GM12878 (cell line): ENCODE measurements at regions not wholly inside any gene's neighbourhood (a gene's known extent, or its start where the extent isn't known, plus 50 kb on each side); places are given as distances from the start of the nearest gene placed in this dataset.

ENCODE experiments used
- ATAC-seq: fragments of 200-7000 bp; cut with Tn5 transposase; 3 replicates; pipeline ENCODE4 v1.9.1; 2020; ENCODE audit warnings: mild to moderate bottlenecking, moderate library complexity
- BruUV-seq: library from RNA; stranded (reverse); fragments of 400-500 nt; replicated peaks from 2 replicates; lab custom pipeline; 2021; lab: Mats Ljungman, UMichigan
- CTCF ChIA-PET: fragments of 300-600 bp; sonication (Branson Sonifier 250); formaldehyde crosslinking; extraction: SDS; loops from one replicate; lab custom pipeline; 2021; ENCODE audit warnings: inconsistent platforms; lab: Yijun Ruan, JAX
- POLR2A ChIA-PET: fragments of 350-600 bp; formaldehyde crosslinking; extraction: SDS; loops from one replicate; lab custom pipeline; 2021; ENCODE audit warnings: inconsistent platforms; lab: Charles Lee
- RAD21 ChIA-PET: fragments of 300-600 bp; sonication (Branson Sonifier 250); formaldehyde crosslinking; loops from one replicate; lab custom pipeline; 2023; ENCODE audit warnings: antibody characterized with exemption; ENCODE audit not compliant: unreplicated experiment; lab: Charles Lee
- SMC1A ChIA-PET: fragments of 300-600 bp; sonication (Branson Sonifier 250); formaldehyde crosslinking; loops from one replicate; lab custom pipeline; 2023; ENCODE audit not compliant: unreplicated experiment, uncharacterized antibody; lab: Charles Lee
- DNase-seq: peaks from one replicate; pipeline ENCODE4 v3.0.0-alpha.2; 2011; ENCODE audit warnings: low read depth, low spot score
- FAIRE-seq: peaks from 3 replicates; lab custom pipeline; 2011; peaks lifted over from hg19 to GRCh38; lab: Jason Lieb, UNC
- H2AFZ ChIP-seq: 2 replicates; pipeline ENCODE4 v1.6.0; 2011; ENCODE audit warnings: low read depth, low read length, control low read depth; ENCODE audit not compliant: control insufficient read depth
- H3K27ac ChIP-seq: 2 replicates; pipeline ENCODE4 v1.5.1; 2011; ENCODE audit warnings: control low read depth; ENCODE audit not compliant: control insufficient read depth, insufficient read depth
- H3K27me3 ChIP-seq, 2 experiments: replicated peaks in 1 of 2; 2 replicates each; pipeline versions ENCODE4 v1.6.0 to v1.6.1; 2011; ENCODE audit warnings: low read length in 1 of 2; ENCODE audit not compliant: control insufficient read depth in 2 of 2, insufficient read depth in 2 of 2
- H3K36me3 ChIP-seq, 2 experiments: 2 replicates each; pipeline ENCODE4 v1.5.1; 2011; ENCODE audit warnings: low read length in 1 of 2; ENCODE audit not compliant: control insufficient read depth in 2 of 2, insufficient read depth in 2 of 2
- H3K4me1 ChIP-seq: 2 replicates; pipeline ENCODE4 v1.6.1; 2011; ENCODE audit warnings: mild to moderate bottlenecking, low read length, moderate library complexity, mixed read lengths; ENCODE audit not compliant: control insufficient read depth, insufficient read depth
- H3K4me2 ChIP-seq: 2 replicates; pipeline ENCODE4 v1.6.0; 2011; ENCODE audit warnings: control low read depth; ENCODE audit not compliant: control insufficient read depth, insufficient read depth
- H3K4me3 ChIP-seq: fragments of 200-600 bp; sonication (generic); 2 replicates; pipeline ENCODE4 v1.5.1; 2016
- H3K79me2 ChIP-seq: 2 replicates; pipeline ENCODE4 v1.6.0; 2011; ENCODE audit warnings: low read length; ENCODE audit not compliant: control insufficient read depth, insufficient read depth
- H3K9ac ChIP-seq: 2 replicates; pipeline ENCODE4 v1.8.0; 2011; ENCODE audit warnings: low read length, control low read depth, mixed read lengths; ENCODE audit not compliant: control insufficient read depth, insufficient read depth
- H3K9me3 ChIP-seq: replicated peaks from 3 replicates; pipeline ENCODE4 v1.5.1; 2011; ENCODE audit warnings: mild to moderate bottlenecking, low read length; ENCODE audit not compliant: control insufficient read depth, insufficient read depth
- H4K20me1 ChIP-seq: 2 replicates; pipeline ENCODE4 v1.6.0; 2011; ENCODE audit not compliant: control insufficient read depth, insufficient read depth
- ATF2 ChIP-seq: IDR thresholded peaks from 2 replicates; pipeline ENCODE4 v1.6.1; 2012; ENCODE audit warnings: low read length, inconsistent platforms
- CTCF ChIP-seq, 3 experiments: IDR thresholded peaks in 2 of 3; conservative IDR thresholded peaks in 1 of 3; 2 replicates each; pipeline ENCODE4 v1.5.1; 2011; ENCODE audit warnings: low read depth in 3 of 3, low read length in 3 of 3, mild to moderate bottlenecking in 3 of 3, control low read depth in 2 of 3, moderate library complexity in 2 of 3, inconsistent platforms in 1 of 3, mixed read lengths in 1 of 3; ENCODE audit not compliant: control insufficient read depth in 2 of 3, insufficient read depth in 1 of 3; ENCODE audit errors: extremely low read depth in 1 of 3
- ETV6 ChIP-seq, 2 experiments: fragments of 450-650 bp in 1 of 2; IDR thresholded peaks in 1 of 2; conservative IDR thresholded peaks in 1 of 2; 2 replicates each; pipeline ENCODE4 v1.6.1; 2014; ENCODE audit warnings: antibody characterized with exemption in 1 of 2, borderline replicate concordance in 1 of 2, low read depth in 1 of 2, mild to moderate bottlenecking in 1 of 2, moderate library complexity in 1 of 2
- IRF3 ChIP-seq: fragments of 450-650 bp; IDR thresholded peaks from 2 replicates; pipeline ENCODE4 v1.6.1; 2014; ENCODE audit warnings: mild to moderate bottlenecking
- MYB ChIP-seq: fragments of 150-350 bp; IDR thresholded peaks from 2 replicates; pipeline ENCODE4 v1.6.1; 2014; ENCODE audit warnings: mild to moderate bottlenecking, low read depth, low read length, borderline replicate concordance
- NFXL1 ChIP-seq: fragments of 450-650 bp; IDR thresholded peaks from 2 replicates; pipeline ENCODE4 v1.6.1; 2017; ENCODE audit warnings: antibody characterized with exemption, mild to moderate bottlenecking, borderline replicate concordance
- PAX8 ChIP-seq: fragments of 450-650 bp; IDR thresholded peaks from 2 replicates; pipeline ENCODE4 v1.6.1; 2017; ENCODE audit warnings: mild to moderate bottlenecking, moderate library complexity
- RAD21 ChIP-seq: IDR thresholded peaks from 2 replicates; pipeline ENCODE4 v1.6.1; 2011; ENCODE audit warnings: mild to moderate bottlenecking, low read depth, low read length, moderate library complexity; ENCODE audit not compliant: insufficient read depth
- RBBP5 ChIP-seq: fragments of 200-600 bp; sonication (generic); conservative IDR thresholded peaks from 2 replicates; pipeline ENCODE4 v1.6.1; 2016
- RUNX3 ChIP-seq: IDR thresholded peaks from 2 replicates; pipeline ENCODE4 v1.6.1; 2012; ENCODE audit warnings: low read length, inconsistent platforms
- ZBTB11 ChIP-seq: fragments of 450-650 bp; formaldehyde crosslinking; IDR thresholded peaks from 2 replicates; pipeline ENCODE4 v1.5.0; 2022; ENCODE audit warnings: mild to moderate bottlenecking, missing genetic modification characterization
- ZBTB33 ChIP-seq: fragments of 450-650 bp; IDR thresholded peaks from 2 replicates; pipeline ENCODE4 v1.6.1; 2017; ENCODE audit warnings: mild to moderate bottlenecking
- WGBS: methylation state at CpG from one replicate; pipeline ENCODE4 v1.1.6; 2016; ENCODE audit warnings: low lambda C conversion rate; ENCODE audit not compliant: insufficient replicate concordance, insufficient coverage; ENCODE audit errors: missing lambda C conversion rate; 5-methylcytosine and 5-hydroxymethylcytosine counted together
- in situ Hi-C: fragments of 300-500 bp; cut with MboI; formaldehyde crosslinking; loops from 9 replicates; pipeline ENCODE4 v1.14.3; 2018; ENCODE audit warnings: mixed read lengths
- intact Hi-C: fragments of 100-400 bp; cut with micrococcal nuclease; formaldehyde crosslinking; loops from one replicate; pipeline ENCODE4 v1.14.2; 2022; ENCODE audit not compliant: unreplicated experiment

- Histone ChIP-seq H3K27me3 (no peaks in the 10 kb centered on the region), H3K4me3 (no peak overlapping the region), H3K27ac (no peak overlapping the region), H3K9ac (no peak overlapping the region), H3K79me2 (no peaks in the 10 kb centered on the region), H4K20me1 (no peaks in the 10 kb centered on the region), H3K36me3 (no peaks in the 10 kb centered on the region), H3K4me2 (no peak overlapping the region), H3K4me1 (no peaks in the 10 kb centered on the region), H2AFZ (no peak overlapping the region), H3K9me3 (no peaks in the 10 kb centered on the region)
- POLR2A ChIA-PET, result no interaction called here
- no peak for DNase-seq
- no TSS peak for BruUV-seq
- ATAC-seq, result peak; percentile 64
- intact Hi-C loops, result no loop called here
- CTCF ChIA-PET, result interaction anchor here (1.5 kb wide), 1 partner anchor 123 kb away, joined by 4 read pairs; no protein-coding TSS in a partner anchor
- 0 out of 4 replicates have a peak, but pooled peaks of 1 of the 2 experiments have one; percentile 17 for TF ChIP-seq ETV6 (conservative IDR thresholded peaks at IDR 0.05 in 1 of 2, IDR thresholded peaks at IDR 0.05 in 1 of 2; ENCODE audit: borderline replicate concordance in 1 of 2, low read depth in 1 of 2)
- no peak for TF ChIP-seq ZBTB33
- no peak for TF ChIP-seq PAX8
- no peak for TF ChIP-seq NFXL1
- no peak for TF ChIP-seq MYB
- TF ChIP-seq ZBTB11 (CRISPR knock-in tag), result no peak
- TF ChIP-seq RBBP5, result no peak
- TF ChIP-seq RUNX3, result peak; percentile 50
- TF ChIP-seq IRF3, result no peak
- TF ChIP-seq RAD21, result no peak
- TF ChIP-seq CTCF (IDR thresholded peaks at IDR 0.05 in 2 of 3, conservative IDR thresholded peaks at IDR 0.05 in 1 of 3; ENCODE audit: control insufficient read depth in 2 of 3, extremely low read depth in 1 of 3, insufficient read depth in 1 of 3, low read depth in 3 of 3, low read length in 3 of 3), result no peak
- no peak for TF ChIP-seq ATF2
- RAD21 ChIA-PET, result no interaction called here
- SMC1A ChIA-PET, result no interaction called here
- WGBS, result 0% methylated on average over 1 of the region's 1 CpG
- in situ Hi-C loops, result no loop called here
- FAIRE-seq, result peak; percentile 38
Observed at GRCh38 chr3:191008074-191008473, 145.6 kb upstream of the GMNC start.
